Lung (tissue), 11 donors: ENCODE measurements at regions not wholly inside any gene's neighbourhood (a gene's known extent, or its start where the extent isn't known, plus 50 kb on each side); places are given as distances from the start of the nearest gene placed in this dataset.

Experiments used
- ATAC-seq: fragments of 200-7000 bp; cut with Tn5 transposase; one replicate; pipeline ENCODE4 v1.9.1; 2020; ENCODE audit warnings: moderate number of reproducible peaks; ENCODE audit not compliant: insufficient read depth, low FRiP score
- DNase-seq, 3 donors: peaks; one replicate each; pipeline ENCODE4 v3.0.0-alpha.2; 2013 to 2017
- H3K27ac ChIP-seq, 2 donors: one replicate each; pipeline ENCODE4 v1.5.1; 2013; ENCODE audit warnings: mild to moderate bottlenecking in 2 of 2, moderate library complexity in 2 of 2, control low read depth in 1 of 2, inconsistent platforms in 1 of 2, low read depth in 1 of 2, low read length in 1 of 2
- H3K27me3 ChIP-seq, 3 donors: one replicate each; pipeline ENCODE4 v1.5.1; 2013; ENCODE audit warnings: low read length in 2 of 3; ENCODE audit not compliant: control insufficient read depth in 3 of 3, insufficient read depth in 3 of 3
- H3K36me3 ChIP-seq, 4 donors: one replicate each; pipeline ENCODE4 v1.5.1; 2013; ENCODE audit warnings: low read length in 4 of 4, mild to moderate bottlenecking in 1 of 4, moderate library complexity in 1 of 4; ENCODE audit not compliant: control insufficient read depth in 4 of 4, insufficient read depth in 4 of 4
- H3K4me1 ChIP-seq, 5 donors: one replicate each; pipeline ENCODE4 v1.5.1; 2013; ENCODE audit warnings: low read length in 5 of 5, mild to moderate bottlenecking in 2 of 5, moderate library complexity in 1 of 5; ENCODE audit not compliant: control insufficient read depth in 5 of 5, insufficient read depth in 5 of 5
- H3K4me3 ChIP-seq: one replicate; pipeline ENCODE4 v1.5.1; 2013; ENCODE audit warnings: mild to moderate bottlenecking, control low read depth, moderate library complexity
- H3K9ac ChIP-seq, 2 donors: one replicate each; pipeline ENCODE4 v1.5.1; 2013; ENCODE audit warnings: low read length in 2 of 2, control low read depth in 1 of 2; ENCODE audit not compliant: insufficient read depth in 1 of 2
- H3K9me3 ChIP-seq, 4 donors: one replicate each; pipeline ENCODE4 v1.5.1; 2013; ENCODE audit warnings: low read length in 3 of 4, mild to moderate bottlenecking in 1 of 4, moderate library complexity in 1 of 4; ENCODE audit not compliant: control insufficient read depth in 4 of 4, insufficient read depth in 3 of 4
- CTCF ChIP-seq: IDR thresholded peaks from 2 replicates; pipeline ENCODE4 v1.5.1; 2012; ENCODE audit warnings: mild to moderate bottlenecking; ENCODE audit errors: control extremely low read depth, extremely low read depth
- WGBS, 2 donors: extraction: QIAGEN DNeasy Blood & Tissue Kit; methylation state at CpG; one replicate each; pipeline ENCODE4 v1.1.7; 2013; 5-methylcytosine and 5-hydroxymethylcytosine counted together
- donor health status: control.
- donor health status: control.
- donor health status: Bipolar disorder and iron deficiency.
- donor health status: healthy.
- donor health status: DM: yes; HTN: yes; CAD: no.

GRCh38 chr1:228968891-228969606 is 233.8 kb downstream of the RHOU start:
- Histone ChIP-seq H3K4me3 (no peak overlapping the region), H3K4me1 (peaks cover 0 to 19% (median 9%) of the 10 kb centered on the region in 5 donors), H3K27ac (peak overlapping the region in 1 of 2 donors; percentile 55), H3K9me3 (no peaks in the 10 kb centered on the region), H3K9ac (peak overlapping the region in 1 of 2 donors; percentile 23), H3K36me3 (no peaks in the 10 kb centered on the region), H3K27me3 (no peaks in the 10 kb centered on the region)
- no peak for TF ChIP-seq CTCF
- WGBS, 2 donors: 82 to 84% methylated on average over 15 of the region's 15 CpGs
- ATAC-seq (no peak), DNase-seq (peak; percentile 75 to 90 (median 80))

- WGBS, 2 donors: 94 to 95% methylated on average over 11 of the region's 11 CpGs
- Histone ChIP-seq H3K27me3 (no peaks in the 10 kb centered on the region), H3K27ac (no peak overlapping the region), H3K9ac (no peak overlapping the region), H3K9me3 (no peaks in the 10 kb centered on the region), H3K4me3 (no peak overlapping the region), H3K4me1 (peaks cover 0 to 9% (median 3%) of the 10 kb centered on the region in 5 donors), H3K36me3 (no peaks in the 10 kb centered on the region)
- DNase-seq (no peak), ATAC-seq (no peak)
- no peak for TF ChIP-seq CTCF
Observed at GRCh38 chr1:228969953-228970800, 234.9 kb downstream of the RHOU start.

- 63 to 85% methylated on average over 2 of the region's 2 CpGs for WGBS, 2 donors
- no peak for ATAC-seq
- no peak for DNase-seq
Observed at GRCh38 chr1:228972576-228972975, 237.3 kb downstream of the RHOU start.

More at GRCh38 chr1:228972576-228972975, 237.3 kb downstream of the RHOU start:
- Histone ChIP-seq H3K4me1 (peaks cover 0 to 9% (median 3%) of the 10 kb centered on the region in 5 donors), H3K36me3 (no peaks in the 10 kb centered on the region), H3K27ac (no peak overlapping the region), H3K27me3 (no peaks in the 10 kb centered on the region), H3K9me3 (no peaks in the 10 kb centered on the region), H3K4me3 (no peak overlapping the region), H3K9ac (no peak overlapping the region)
- no peak for TF ChIP-seq CTCF
